Body of pancreas (tissue), 4 donors: ENCODE measurements at regions not wholly inside any gene's neighbourhood (a gene's known extent, or its start where the extent isn't known, plus 50 kb on each side); places are given as distances from the start of the nearest gene placed in this dataset.

Experiments
- ATAC-seq: fragments of 150-250 bp; one replicate; pipeline ENCODE4 v1.9.1; 2016
- DNase-seq, 4 donors: peaks; one replicate each; pipeline ENCODE4 v3.0.0-alpha.2; 2019
- H3K27ac ChIP-seq, 4 donors: fragments of 200-600 bp; sonication (generic); 1 replicate in 3 of 4; 2 replicates in 1 of 4; pipeline versions ENCODE4 v1.5.1 to v1.6.1; 2016 to 2019; ENCODE audit warnings: mild to moderate bottlenecking in 1 of 4, mixed read lengths in 1 of 4, moderate library complexity in 1 of 4
- H3K27me3 ChIP-seq, 2 donors: fragments of 200-600 bp; sonication (generic); one replicate each; pipeline ENCODE4 v1.6.0; 2016; ENCODE audit warnings: mild to moderate bottlenecking in 1 of 2
- H3K36me3 ChIP-seq, 2 donors: fragments of 200-600 bp; sonication (generic); replicated peaks in 1 of 2; 2 replicates each; pipeline ENCODE4 v1.5.1; 2016; ENCODE audit warnings: low read depth in 2 of 2; ENCODE audit not compliant: insufficient read depth in 1 of 2
- H3K4me1 ChIP-seq: fragments of 200-600 bp; sonication (generic); one replicate; pipeline ENCODE4 v1.6.0; 2016
- H3K4me3 ChIP-seq, 2 donors: fragments of 200-600 bp; sonication (generic); 1 replicate in 1 of 2; 2 replicates in 1 of 2; pipeline ENCODE4 v1.5.1; 2016 to 2019
- H3K9me3 ChIP-seq, 3 donors: fragments of 200-600 bp; sonication (generic); 1 replicate in 2 of 3; 2 replicates in 1 of 3; pipeline ENCODE4 v1.5.1; 2016
- CTCF ChIP-seq, 7 experiments: fragments of 450-650 bp in 4 of 7; fragments of 200-600 bp in 3 of 7; sonication (generic) in 3 of 7; IDR thresholded peaks; one replicate each; pipeline ENCODE4 v1.5.1; 2016 to 2019; ENCODE audit warnings: antibody characterized with exemption in 7 of 7
- POLR2A ChIP-seq, 3 donors: fragments of 450-650 bp; IDR thresholded peaks; one replicate each; pipeline ENCODE4 v1.6.1; 2016; ENCODE audit warnings: antibody characterized with exemption in 3 of 3, mild to moderate bottlenecking in 2 of 3
- WGBS, 2 donors: methylation state at CpG; one replicate each; pipeline ENCODE4 v1.1.5; 2017; 5-methylcytosine and 5-hydroxymethylcytosine counted together
- intact Hi-C: fragments of 100-400 bp; cut with DNase I; formaldehyde crosslinking; loops from one replicate; pipeline ENCODE4 v1.15.1; 2023

GRCh38 chr5:39835371-39835770 is 410.6 kb upstream of the DAB2 start:
- Histone ChIP-seq H3K27ac (no peak overlapping the region), H3K9me3 (peaks cover 0 to 5% (median 0%) of the 10 kb centered on the region in 3 donors), H3K36me3 (no peaks in the 10 kb centered on the region), H3K4me3 (no peak overlapping the region), H3K4me1 (no peaks in the 10 kb centered on the region), H3K27me3 (no peaks in the 10 kb centered on the region)
- 85 to 91% methylated on average over 3 of the region's 3 CpGs for WGBS, 2 donors
- intact Hi-C loops = no loop called here
- TF ChIP-seq POLR2A (IDR thresholded peaks at IDR 0.05) (no peak), CTCF (IDR thresholded peaks at IDR 0.05) (no peak)
- DNase-seq (no peak), ATAC-seq (no peak)

- Histone ChIP-seq H3K4me3 (no peak overlapping the region), H3K27ac (no peak overlapping the region), H3K27me3 (no peaks in the 10 kb centered on the region), H3K9me3 (no peaks in the 10 kb centered on the region), H3K36me3 (no peaks in the 10 kb centered on the region), H3K4me1 (peaks cover 8% of the 10 kb centered on the region)
- no peak for ATAC-seq
- intact Hi-C loops = no loop called here
- TF ChIP-seq CTCF (IDR thresholded peaks at IDR 0.05) = no peak
- TF ChIP-seq POLR2A (IDR thresholded peaks at IDR 0.05) = no peak
- 86% methylated on average over 1 of the region's 1 CpG for WGBS, 2 donors
- DNase-seq = no peak
Measured at GRCh38 chr5:39829441-39829840, 404.7 kb upstream of the DAB2 start.

- Histone ChIP-seq H3K9me3 (no peaks in the 10 kb centered on the region), H3K27me3 (no peaks in the 10 kb centered on the region), H3K4me1 (peaks cover 8% of the 10 kb centered on the region), H3K4me3 (no peak overlapping the region), H3K27ac (no peak overlapping the region), H3K36me3 (no peaks in the 10 kb centered on the region)
- ATAC-seq = no peak
- TF ChIP-seq POLR2A (IDR thresholded peaks at IDR 0.05) (no peak), CTCF (IDR thresholded peaks at IDR 0.05) (no peak)
- DNase-seq = no peak
- intact Hi-C loops = no loop called here
- whole genome bisulfite sequencing, 2 donors = 42 to 56% methylated on average over 4 of the region's 4 CpGs
Measured at GRCh38 chr5:39826051-39826450, 401.3 kb upstream of the DAB2 start.

GRCh38 chr5:39825301-39825700 is 400.5 kb upstream of the DAB2 start:
- Histone ChIP-seq H3K36me3 (no peaks in the 10 kb centered on the region), H3K27ac (peak overlapping the region in 1 of 4 donors; percentile 34), H3K4me3 (no peak overlapping the region), H3K9me3 (no peaks in the 10 kb centered on the region), H3K27me3 (no peaks in the 10 kb centered on the region), H3K4me1 (peaks cover 8% of the 10 kb centered on the region)
- TF ChIP-seq POLR2A (IDR thresholded peaks at IDR 0.05) (no peak), CTCF (IDR thresholded peaks at IDR 0.05) (no peak)
- DNase-seq = no peak
- 49 to 52% methylated on average over 3 of the region's 3 CpGs for WGBS, 2 donors
- ATAC-seq = no peak
- intact Hi-C loops = no loop called here

GRCh38 chr5:39822020-39822419 is 397.2 kb upstream of the DAB2 start:
- peaks cover 8% of the 10 kb centered on the region for H3K4me1 ChIP-seq
- H3K9me3 ChIP-seq = no peaks in the 10 kb centered on the region
- no peaks in the 10 kb centered on the region for H3K36me3 ChIP-seq
- TF ChIP-seq POLR2A (IDR thresholded peaks at IDR 0.05) = no peak
- H3K27ac ChIP-seq = no peak overlapping the region
- H3K27me3 ChIP-seq = no peaks in the 10 kb centered on the region
- intact Hi-C loops = no loop called here
- DNase-seq (no peak), ATAC-seq (no peak)
- 96 to 100% methylated on average over 1 of the region's 1 CpG for WGBS, 2 donors
- H3K4me3 ChIP-seq = no peak overlapping the region
